GM12891 (cell line): ENCODE measurements at regions not wholly inside any gene's neighbourhood (a gene's known extent, or its start where the extent isn't known, plus 50 kb on each side); places are given as distances from the start of the nearest gene placed in this dataset.

Source experiments
- PAX5 ChIP-seq: IDR thresholded peaks from 2 replicates; pipeline ENCODE4 v1.6.1; 2011; ENCODE audit warnings: low read length, moderate library complexity, mild to moderate bottlenecking; ENCODE audit not compliant: insufficient read depth, severe bottlenecking
- POLR2A ChIP-seq: IDR thresholded peaks from 2 replicates; pipeline ENCODE4 v1.6.1; 2011; ENCODE audit warnings: low read depth, low read length, control low read depth
- POLR2AphosphoS5 ChIP-seq: IDR thresholded peaks from 2 replicates; pipeline ENCODE4 v1.6.1; 2011; ENCODE audit warnings: low read depth, low read length, control low read depth
- POU2F2 ChIP-seq: IDR thresholded peaks from 2 replicates; pipeline ENCODE4 v1.6.1; 2011; ENCODE audit warnings: low read depth, mild to moderate bottlenecking, control low read depth, low read length, moderate library complexity
- SPI1 ChIP-seq: IDR thresholded peaks from 2 replicates; pipeline ENCODE4 v1.6.1; 2011; ENCODE audit warnings: low read depth, low read length, control low read depth
- TAF1 ChIP-seq: IDR thresholded peaks from 2 replicates; pipeline ENCODE4 v1.6.1; 2011; ENCODE audit warnings: low read depth, low read length, control low read depth

DNA sequence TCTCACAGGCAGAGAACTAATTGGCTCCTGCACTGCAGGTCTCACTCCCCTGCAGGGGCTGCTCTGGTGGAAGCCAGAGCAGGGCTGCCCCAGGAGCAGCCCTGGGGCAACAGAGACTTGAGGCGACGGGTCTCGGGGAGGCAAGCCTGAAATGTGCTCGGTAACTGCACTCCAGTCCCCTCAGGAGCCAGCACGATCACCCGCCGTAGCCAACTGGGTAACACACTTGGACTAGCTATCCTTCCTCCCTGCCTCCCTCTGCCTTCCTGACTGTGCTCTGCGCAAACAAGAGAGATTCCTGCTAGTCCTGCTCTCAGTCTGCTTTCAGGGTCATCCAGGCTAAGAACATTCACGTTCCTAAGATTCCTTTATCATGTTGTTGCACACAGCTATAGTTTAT lies 140.7 kb upstream of the NSMCE3 start:
- TF ChIP-seq POLR2AphosphoS5 (no peak), POLR2A (no peak), TAF1 (no peak), SPI1 (no peak), PAX5 (no peak), POU2F2 (no peak)
